ENCODE measurements at regions not wholly inside any gene's neighbourhood (a gene's known extent, or its start where the extent isn't known, plus 50 kb on each side); places are given as distances from the start of the nearest gene placed in this dataset.

DNA sequence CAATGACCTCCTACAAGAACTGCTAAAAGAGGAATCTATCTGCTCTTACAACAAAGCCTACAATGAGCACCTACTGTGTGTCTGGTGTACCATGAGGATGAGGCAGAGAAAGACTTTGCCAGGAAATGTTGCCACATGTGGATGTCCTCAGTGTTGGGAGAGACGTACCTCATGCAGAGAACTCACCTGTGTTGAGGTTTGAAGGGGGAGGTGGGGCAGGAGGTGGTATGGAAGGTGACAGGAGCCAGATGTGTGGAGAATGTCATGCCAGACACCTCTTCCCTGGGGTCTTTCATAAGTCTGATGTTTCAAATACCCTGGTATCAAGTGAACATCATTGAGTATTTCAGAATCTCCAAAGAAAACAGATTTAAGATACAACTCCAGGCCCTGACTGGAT, 220.1 kb upstream of the RNF32 start:
- CTCF ChIA-PET, result no interaction called here
- Mint-ChIP-seq H3K9me3 (peaks cover 3% of the 10 kb centered on the region), H3K4me3 (no peak overlapping the region), H3K4me1 (ENCODE audit: low read depth) (no peaks in the 10 kb centered on the region), H3K36me3 (ENCODE audit: low read depth) (no peaks in the 10 kb centered on the region), H3K27me3 (peaks cover 35% of the 10 kb centered on the region), H3K27ac (no peak overlapping the region)
- TF ChIP-seq, protein P1, sequence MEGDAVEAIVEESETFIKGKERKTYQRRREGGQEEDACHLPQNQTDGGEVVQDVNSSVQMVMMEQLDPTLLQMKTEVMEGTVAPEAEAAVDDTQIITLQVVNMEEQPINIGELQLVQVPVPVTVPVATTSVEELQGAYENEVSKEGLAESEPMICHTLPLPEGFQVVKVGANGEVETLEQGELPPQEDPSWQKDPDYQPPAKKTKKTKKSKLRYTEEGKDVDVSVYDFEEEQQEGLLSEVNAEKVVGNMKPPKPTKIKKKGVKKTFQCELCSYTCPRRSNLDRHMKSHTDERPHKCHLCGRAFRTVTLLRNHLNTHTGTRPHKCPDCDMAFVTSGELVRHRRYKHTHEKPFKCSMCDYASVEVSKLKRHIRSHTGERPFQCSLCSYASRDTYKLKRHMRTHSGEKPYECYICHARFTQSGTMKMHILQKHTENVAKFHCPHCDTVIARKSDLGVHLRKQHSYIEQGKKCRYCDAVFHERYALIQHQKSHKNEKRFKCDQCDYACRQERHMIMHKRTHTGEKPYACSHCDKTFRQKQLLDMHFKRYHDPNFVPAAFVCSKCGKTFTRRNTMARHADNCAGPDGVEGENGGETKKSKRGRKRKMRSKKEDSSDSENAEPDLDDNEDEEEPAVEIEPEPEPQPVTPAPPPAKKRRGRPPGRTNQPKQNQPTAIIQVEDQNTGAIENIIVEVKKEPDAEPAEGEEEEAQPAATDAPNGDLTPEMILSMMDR (IDR thresholded peaks at IDR 0.05), result no peak
- Histone ChIP-seq H3K27ac (ENCODE audit: low read depth in 1 of 2, low read length in 2 of 2) (no peak overlapping the region), H3K4me3 (ENCODE audit: low read length) (no peak overlapping the region), H3K27me3 (ENCODE audit: control insufficient read depth in 1 of 2, insufficient read depth in 2 of 2, low read length in 2 of 2) (peaks cover 3 to 7% of the 10 kb centered on the region in 2 experiments), H3K36me3 (ENCODE audit: insufficient read depth, low read length) (no peaks in the 10 kb centered on the region), H3K4me1 (ENCODE audit: insufficient read depth, low read length) (no peaks in the 10 kb centered on the region), H3K9me3 (ENCODE audit: control insufficient read depth in 1 of 2, insufficient read depth in 1 of 2, low read length in 2 of 2) (peaks cover 0 to 7% of the 10 kb centered on the region in 2 experiments)
- ATAC-seq (ENCODE audit: poor library complexity) (no peak), DNase-seq (no peak)
- POLR2A ChIA-PET, result no interaction called here
- intact Hi-C loops (cut with DNase I, micrococcal nuclease), result no loop called here

DNA sequence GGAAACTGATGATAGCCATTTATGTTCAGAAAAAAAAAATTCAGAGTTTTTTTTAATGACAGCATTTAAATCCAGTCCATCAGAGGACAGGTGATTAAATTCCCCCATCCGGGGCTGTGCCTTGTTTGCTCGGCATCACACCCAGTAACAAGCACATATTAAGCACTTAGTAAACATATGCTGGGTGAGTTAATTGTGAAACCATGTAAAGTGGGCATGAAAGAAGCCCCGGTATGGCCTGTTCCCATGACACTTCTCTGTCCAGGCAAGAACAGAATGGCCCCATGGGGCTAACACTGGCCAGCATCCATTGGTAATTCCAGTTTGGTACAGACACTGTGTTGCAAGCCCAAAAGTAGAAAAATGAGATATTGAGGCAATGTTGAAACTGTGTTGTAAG, 220.8 kb upstream of the RNF32 start:
- TF ChIP-seq, protein P1 (IDR thresholded peaks at IDR 0.05), result no peak
- DNase-seq, result no peak
- Histone ChIP-seq H3K4me1 (ENCODE audit: insufficient read depth, low read length) (no peaks in the 10 kb centered on the region), H3K9me3 (ENCODE audit: control insufficient read depth in 1 of 2, insufficient read depth in 1 of 2, low read length in 2 of 2) (peaks cover 0 to 7% of the 10 kb centered on the region in 2 experiments), H3K36me3 (ENCODE audit: insufficient read depth, low read length) (no peaks in the 10 kb centered on the region), H3K4me3 (ENCODE audit: low read length) (no peak overlapping the region), H3K27ac (ENCODE audit: low read depth in 1 of 2, low read length in 2 of 2) (no peak overlapping the region), H3K27me3 (ENCODE audit: control insufficient read depth in 1 of 2, insufficient read depth in 2 of 2, low read length in 2 of 2) (peaks cover 3 to 4% of the 10 kb centered on the region in 2 experiments)
- CTCF ChIA-PET, result no interaction called here
- Mint-ChIP-seq H3K27ac (no peak overlapping the region), H3K4me3 (no peak overlapping the region), H3K4me1 (ENCODE audit: low read depth) (no peaks in the 10 kb centered on the region), H3K27me3 (peaks cover 33% of the 10 kb centered on the region), H3K9me3 (peaks cover 3% of the 10 kb centered on the region), H3K36me3 (ENCODE audit: low read depth) (no peaks in the 10 kb centered on the region)
- POLR2A ChIA-PET, result no interaction called here
- no peak for ATAC-seq (ENCODE audit: poor library complexity)
- intact Hi-C loops (cut with DNase I, micrococcal nuclease), result no loop called here

DNA sequence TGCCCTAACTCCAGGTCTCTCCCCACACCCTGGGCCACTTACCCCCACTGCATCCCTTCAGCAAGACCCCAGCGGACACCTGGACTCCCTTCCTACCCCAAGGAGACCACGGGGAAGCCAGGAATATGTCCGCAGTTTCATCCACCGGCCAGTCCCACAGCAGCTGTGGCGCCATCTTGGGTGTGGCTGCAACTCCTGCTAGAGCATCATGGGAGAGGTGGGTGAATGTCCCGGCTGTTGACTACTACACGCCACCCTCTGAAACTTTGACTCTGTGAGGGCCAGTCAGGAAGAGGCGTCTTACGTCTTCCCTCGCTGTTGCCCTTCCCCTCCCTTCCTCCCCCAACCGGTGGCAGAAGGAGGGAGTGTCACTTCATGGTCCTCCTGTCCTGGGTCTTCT, 238.3 kb upstream of the RNF32 start:
- Mint-ChIP-seq H3K9me3 (no peaks in the 10 kb centered on the region), H3K4me3 (no peak overlapping the region), H3K4me1 (ENCODE audit: low read depth) (no peaks in the 10 kb centered on the region), H3K36me3 (ENCODE audit: low read depth) (no peaks in the 10 kb centered on the region), H3K27ac (no peak overlapping the region), H3K27me3 (peaks cover 15% of the 10 kb centered on the region)
- Histone ChIP-seq H3K4me3 (ENCODE audit: low read length) (no peak overlapping the region), H3K27ac (ENCODE audit: low read depth in 1 of 2, low read length in 2 of 2) (no peak overlapping the region), H3K36me3 (ENCODE audit: insufficient read depth, low read length) (no peaks in the 10 kb centered on the region), H3K4me1 (ENCODE audit: insufficient read depth, low read length) (no peaks in the 10 kb centered on the region), H3K9me3 (ENCODE audit: control insufficient read depth in 1 of 2, insufficient read depth in 1 of 2, low read length in 2 of 2) (no peaks in the 10 kb centered on the region), H3K27me3 (ENCODE audit: control insufficient read depth in 1 of 2, insufficient read depth in 2 of 2, low read length in 2 of 2) (no peaks in the 10 kb centered on the region)
- ATAC-seq (ENCODE audit: poor library complexity), result no peak
- intact Hi-C loops (cut with DNase I, micrococcal nuclease), result no loop called here
- no peak for DNase-seq
- TF ChIP-seq, protein P1 (IDR thresholded peaks at IDR 0.05), result no peak
- ChIA-PET CTCF (no interaction called here), POLR2A (no interaction called here)

Measured in CD4-positive, alpha-beta T cell (primary cell).